Fibroblast of skin of scalp (primary cell): ENCODE measurements at regions not wholly inside any gene's neighbourhood (a gene's known extent, or its start where the extent isn't known, plus 50 kb on each side); places are given as distances from the start of the nearest gene placed in this dataset.
"Not testable (repeated sequence)": the region's sequence is repeated elsewhere in the genome, so short reads cannot be mapped to it uniquely, and the experiment has no call there.

ENCODE experiments used
- DNase-seq: peaks from one replicate; pipeline ENCODE4 v3.0.0-alpha.2; 2013

- no peak for DNase-seq
Observed at GRCh38 chr10:36030516-36030915, 388.4 kb upstream of the FZD8 start.

GRCh38 chr10:36026656-36027390, 384.7 kb upstream of the FZD8 start:
- DNase-seq: peak; percentile 47

GRCh38 chr10:36026081-36026480, 384.0 kb upstream of the FZD8 start:
- no peak for DNase-seq

GRCh38 chr10:36023939-36024338, 381.8 kb upstream of the FZD8 start:
- DNase-seq: peak; percentile 81

GRCh38 chr10:36021096-36021495, 379.0 kb upstream of the FZD8 start:
- no peak for DNase-seq

- no peak for DNase-seq
Observed at GRCh38 chr10:36019749-36020148, 377.7 kb upstream of the FZD8 start.

- no peak for DNase-seq
Observed at GRCh38 chr10:36018996-36019395, 376.9 kb upstream of the FZD8 start.

GRCh38 chr10:36017137-36017536, 375.0 kb upstream of the FZD8 start:
- no peak for DNase-seq

- no peak for DNase-seq
Observed at GRCh38 chr10:36007369-36007768, 365.3 kb upstream of the FZD8 start.

GRCh38 chr10:36003688-36004087, 361.6 kb upstream of the FZD8 start:
- no peak for DNase-seq

GRCh38 chr10:36003031-36003600, 361.0 kb upstream of the FZD8 start:
- DNase-seq: no peak

- no peak for DNase-seq
Observed at GRCh38 chr10:36002445-36002844, 360.3 kb upstream of the FZD8 start.

GRCh38 chr10:36000754-36001153, 358.7 kb upstream of the FZD8 start:
- not testable (repeated sequence) for DNase-seq

- no peak for DNase-seq
Observed at GRCh38 chr10:35998026-35998425, 355.9 kb upstream of the FZD8 start.

GRCh38 chr10:35995485-35995884, 353.4 kb upstream of the FZD8 start:
- no peak for DNase-seq

- no peak for DNase-seq
Observed at GRCh38 chr10:35993591-35994515, 351.8 kb upstream of the FZD8 start.

GRCh38 chr10:35992107-35992506, 350.0 kb upstream of the FZD8 start:
- DNase-seq: no peak

- DNase-seq: no peak
Observed at GRCh38 chr10:35986756-35987502, 344.8 kb upstream of the FZD8 start.

GRCh38 chr10:35979116-35979515, 337.0 kb upstream of the FZD8 start:
- DNase-seq: no peak

GRCh38 chr10:35973912-35974591, 332.0 kb upstream of the FZD8 start:
- DNase-seq: not testable (repeated sequence)

- no peak for DNase-seq
Observed at GRCh38 chr10:35972275-35972674, 330.2 kb upstream of the FZD8 start.

GRCh38 chr10:35971397-35971796, 329.3 kb upstream of the FZD8 start:
- no peak for DNase-seq
